ENCODE measurements at regions not wholly inside any gene's neighbourhood (a gene's known extent, or its start where the extent isn't known, plus 50 kb on each side); places are given as distances from the start of the nearest gene placed in this dataset.

DNA sequence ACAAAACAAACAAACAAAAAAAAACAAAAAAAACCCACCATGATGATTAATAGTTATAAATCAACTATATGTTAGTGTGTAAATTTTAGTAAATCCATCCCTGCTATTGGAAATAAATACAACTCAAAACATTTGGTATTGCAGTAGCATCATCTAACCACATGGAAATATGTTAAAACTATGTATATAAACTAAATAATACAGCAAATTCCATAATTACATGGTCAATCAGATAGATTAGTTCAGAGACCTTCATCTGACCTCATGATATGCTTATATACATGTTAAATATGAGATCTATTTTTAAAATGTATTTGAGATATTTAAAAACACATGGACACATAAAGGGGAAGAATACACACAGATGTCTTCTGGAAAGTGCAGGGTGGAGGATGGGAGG lies 384.2 kb downstream of the TMX3 start:
- TF ChIP-seq CTCF (IDR thresholded peaks at IDR 0.05): no peak
- TF ChIP-seq POLR2A (IDR thresholded peaks at IDR 0.05): no peak

All from Peyer's patch (tissue), 4 donors.